HPDE6-E6E7 (cell line): ENCODE measurements at regions not wholly inside any gene's neighbourhood (a gene's known extent, or its start where the extent isn't known, plus 50 kb on each side); places are given as distances from the start of the nearest gene placed in this dataset.
"Not testable (repeated sequence)": the region's sequence is repeated elsewhere in the genome, so short reads cannot be mapped to it uniquely, and the experiment has no call there.

Experiments
- DNase-seq: peaks from one replicate; pipeline ENCODE4 v3.0.0; 2011; ENCODE audit warnings: missing footprints; ENCODE audit errors: extremely low spot score

GRCh38 chr12:67837876-67838275, 151.4 kb upstream of the IFNG-AS1 start:
- DNase-seq: no peak

GRCh38 chr12:67842124-67842523, 147.1 kb upstream of the IFNG-AS1 start:
- DNase-seq: no peak

GRCh38 chr12:67843257-67843656, 146.0 kb upstream of the IFNG-AS1 start:
- no peak for DNase-seq

- DNase-seq: no peak
Measured at GRCh38 chr12:67852701-67853100, 136.5 kb upstream of the IFNG-AS1 start.

GRCh38 chr12:67853204-67853603, 136.0 kb upstream of the IFNG-AS1 start:
- DNase-seq: no peak

- DNase-seq: no peak
Measured at GRCh38 chr12:67854351-67854750, 134.9 kb upstream of the IFNG-AS1 start.

GRCh38 chr12:67855103-67855502, 134.1 kb upstream of the IFNG-AS1 start:
- no peak for DNase-seq

GRCh38 chr12:67871231-67871630, 118.0 kb upstream of the IFNG-AS1 start:
- no peak for DNase-seq

GRCh38 chr12:67873355-67873754, 115.9 kb upstream of the IFNG-AS1 start:
- no peak for DNase-seq

- no peak for DNase-seq
Measured at GRCh38 chr12:67876305-67876915, 112.8 kb upstream of the IFNG-AS1 start.

GRCh38 chr12:67877727-67878126, 111.5 kb upstream of the IFNG-AS1 start:
- no peak for DNase-seq

GRCh38 chr12:67879937-67880336, 109.3 kb upstream of the IFNG-AS1 start:
- no peak for DNase-seq

- DNase-seq: peak; percentile 46
Measured at GRCh38 chr12:67881565-67881964, 107.7 kb upstream of the IFNG-AS1 start.

- no peak for DNase-seq
Measured at GRCh38 chr12:67884596-67884995, 104.7 kb upstream of the IFNG-AS1 start.

GRCh38 chr12:67885375-67886169, 103.7 kb upstream of the IFNG-AS1 start:
- no peak for DNase-seq

GRCh38 chr12:67887065-67887464, 102.2 kb upstream of the IFNG-AS1 start:
- no peak for DNase-seq

- no peak for DNase-seq
Measured at GRCh38 chr12:67889931-67890330, 99.3 kb upstream of the IFNG-AS1 start.

GRCh38 chr12:67890726-67891258, 98.5 kb upstream of the IFNG-AS1 start:
- DNase-seq: no peak

- no peak for DNase-seq
Measured at GRCh38 chr12:67891596-67891995, 97.7 kb upstream of the IFNG-AS1 start.

- no peak for DNase-seq
Measured at GRCh38 chr12:67892259-67893021, 96.8 kb upstream of the IFNG-AS1 start.

- no peak for DNase-seq
Measured at GRCh38 chr12:67893022-67893580, 96.1 kb upstream of the IFNG-AS1 start.

- DNase-seq: not testable (repeated sequence)
Measured at GRCh38 chr12:67900418-67900817, 88.8 kb upstream of the IFNG-AS1 start.
